ENCODE measurements at regions not wholly inside any gene's neighbourhood (a gene's known extent, or its start where the extent isn't known, plus 50 kb on each side); places are given as distances from the start of the nearest gene placed in this dataset.
A peak's percentile ranks its signal among the peaks of the same experiment; 100 is the strongest.

DNA sequence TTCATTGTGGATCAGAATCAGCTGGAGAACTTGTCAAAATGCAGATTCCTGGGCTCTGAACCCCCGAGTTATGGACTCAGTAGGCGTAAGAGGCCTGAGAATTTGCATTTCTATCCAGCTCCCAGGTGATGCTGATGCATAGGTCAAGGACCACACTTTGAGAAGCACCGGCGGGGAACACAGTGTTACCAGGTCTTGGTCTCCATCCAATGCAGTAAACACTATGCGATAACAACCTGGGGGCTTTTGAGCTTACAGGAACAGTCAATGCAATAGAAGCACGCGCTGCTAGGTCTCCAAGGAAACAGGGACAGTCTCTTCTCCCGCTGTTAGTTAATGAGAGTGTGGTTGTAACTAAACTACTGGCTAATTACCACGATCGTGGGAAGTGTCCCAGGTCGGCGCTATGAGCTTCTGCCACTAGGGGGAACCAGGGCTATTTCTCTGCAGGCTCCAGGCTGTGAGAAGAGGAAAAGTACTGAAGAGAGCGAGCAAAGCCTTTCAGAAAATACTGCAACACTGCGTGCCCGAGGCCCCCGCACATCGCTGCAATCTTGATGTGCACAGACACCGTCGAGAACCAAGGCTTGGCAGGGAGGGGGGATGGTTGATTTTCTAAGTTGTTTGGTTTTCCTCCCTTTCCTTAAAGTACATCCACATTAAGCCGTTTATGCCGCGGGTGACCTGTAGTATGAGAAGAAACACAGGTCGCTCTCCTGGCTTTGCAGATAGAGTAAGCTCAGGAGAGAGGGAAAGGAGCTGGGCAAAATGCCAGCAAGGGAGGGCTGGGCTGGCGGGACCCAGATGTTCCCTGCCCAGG, 52.0 kb upstream of the KCNA1 start:
- peaks cover 64% of the 10 kb centered on the region for H3K27me3 ChIP-seq (ENCODE audit: insufficient read depth, insufficient read length)
- no peaks in the 10 kb centered on the region for H3K36me3 ChIP-seq (ENCODE audit: insufficient read depth, insufficient read length, low read length)
- TF ChIP-seq SUZ12 (IDR thresholded peaks at IDR 0.05; ENCODE audit: extremely low read depth, insufficient read depth, insufficient read length), result no peak
- TF ChIP-seq YY1 (IDR thresholded peaks at IDR 0.05; ENCODE audit: insufficient read depth, insufficient read length), result no peak
- no peak for TF ChIP-seq ZNF274 (IDR thresholded peaks at IDR 0.05; ENCODE audit: low read depth, low read length)
- peak overlapping the region; percentile 59 for H3K9ac ChIP-seq (ENCODE audit: insufficient read length, low read depth)
- peak overlapping the region; percentile 31 for H3K4me3 ChIP-seq (ENCODE audit: insufficient read length, low read depth)
- peaks cover 11% of the 10 kb centered on the region for H3K4me1 ChIP-seq (ENCODE audit: insufficient read depth, insufficient read length)
- peak; percentile 94 for DNase-seq (ENCODE audit: low read depth, low spot score)
- no peaks in the 10 kb centered on the region for H3K9me3 ChIP-seq (ENCODE audit: insufficient read depth, low read length)

DNA sequence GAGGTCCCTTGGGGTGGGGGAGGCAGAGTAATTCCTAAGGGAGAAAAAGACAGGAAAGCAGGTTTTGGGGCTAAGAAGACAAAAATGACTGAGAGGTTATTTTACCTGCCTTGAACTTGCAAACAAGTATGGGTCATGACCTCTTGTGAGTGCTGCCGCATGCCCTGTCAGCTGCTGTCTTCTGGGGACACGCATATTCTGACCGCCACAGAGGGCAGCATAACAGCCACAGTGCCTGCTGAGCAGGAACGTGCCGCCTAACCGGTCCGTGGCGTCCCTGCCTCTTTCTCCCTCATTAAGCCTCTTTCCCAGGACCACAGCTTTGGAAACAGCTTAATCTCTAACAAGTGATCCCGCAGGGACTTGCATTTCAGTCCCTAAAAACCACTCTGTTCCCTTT, 51.3 kb upstream of the KCNA1 start:
- Histone ChIP-seq H3K27me3 (ENCODE audit: insufficient read depth, insufficient read length) (peaks cover 69% of the 10 kb centered on the region), H3K4me3 (ENCODE audit: insufficient read length, low read depth) (peak overlapping the region; percentile 31)
- DNase-seq (ENCODE audit: low read depth, low spot score), result no peak

DNA sequence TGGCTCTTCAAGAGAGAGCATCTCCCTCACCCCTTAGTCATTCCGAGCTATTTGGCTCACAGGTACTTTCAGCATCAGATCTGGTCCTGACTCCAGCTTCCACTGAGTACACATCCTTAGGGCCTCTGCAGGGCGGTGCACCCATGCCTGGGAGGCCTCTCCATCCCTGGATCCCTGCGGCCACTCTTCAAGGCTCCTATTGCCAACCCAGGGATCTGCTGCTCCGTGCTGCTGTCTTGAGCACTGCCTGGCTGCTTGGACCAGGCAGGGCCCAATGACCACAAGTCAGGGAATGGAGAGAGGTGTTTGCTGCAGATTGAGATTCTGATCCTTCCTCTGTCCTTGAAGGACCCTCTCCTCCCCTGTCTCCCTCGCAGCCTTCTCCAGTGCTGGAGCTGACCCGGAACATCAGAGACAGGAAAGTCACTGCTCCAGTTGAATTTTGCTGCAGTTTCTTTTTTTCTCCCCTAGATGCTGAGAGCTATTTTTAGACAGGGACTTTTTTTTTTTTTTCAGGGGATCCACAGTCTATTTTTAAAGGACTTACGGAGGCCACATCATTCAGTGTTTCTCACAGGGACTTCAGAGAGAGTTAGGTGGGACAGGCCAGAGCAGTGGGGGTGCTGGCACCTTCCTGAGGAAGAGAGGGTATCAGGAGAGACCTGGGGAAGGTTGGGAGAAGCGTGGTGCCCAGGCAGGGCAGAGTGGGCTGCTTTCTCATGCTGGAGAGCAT, 50.1 kb upstream of the KCNA1 start:
- Histone ChIP-seq H3K4me3 (ENCODE audit: insufficient read length, low read depth) (no peak overlapping the region), H3K4me1 (ENCODE audit: insufficient read depth, insufficient read length) (peaks cover 11% of the 10 kb centered on the region), H3K36me3 (ENCODE audit: insufficient read depth, insufficient read length, low read length) (no peaks in the 10 kb centered on the region), H3K9ac (ENCODE audit: insufficient read length, low read depth) (no peak overlapping the region), H3K9me3 (ENCODE audit: insufficient read depth, low read length) (no peaks in the 10 kb centered on the region), H3K27me3 (ENCODE audit: insufficient read depth, insufficient read length) (peaks cover 73% of the 10 kb centered on the region)
- no peak for DNase-seq (ENCODE audit: low read depth, low spot score)
- TF ChIP-seq SUZ12 (IDR thresholded peaks at IDR 0.05; ENCODE audit: extremely low read depth, insufficient read depth, insufficient read length) (no peak), YY1 (IDR thresholded peaks at IDR 0.05; ENCODE audit: insufficient read depth, insufficient read length) (no peak), ZNF274 (IDR thresholded peaks at IDR 0.05; ENCODE audit: low read depth, low read length) (no peak)

More for the DNA sequence above, 51.3 kb upstream of the KCNA1 start:
- Histone ChIP-seq H3K9me3 (ENCODE audit: insufficient read depth, low read length) (no peaks in the 10 kb centered on the region), H3K36me3 (ENCODE audit: insufficient read depth, insufficient read length, low read length) (no peaks in the 10 kb centered on the region), H3K9ac (ENCODE audit: insufficient read length, low read depth) (peak overlapping the region; percentile 59), H3K4me1 (ENCODE audit: insufficient read depth, insufficient read length) (peaks cover 11% of the 10 kb centered on the region)
- TF ChIP-seq ZNF274 (IDR thresholded peaks at IDR 0.05; ENCODE audit: low read depth, low read length), result no peak
- TF ChIP-seq YY1 (IDR thresholded peaks at IDR 0.05; ENCODE audit: insufficient read depth, insufficient read length), result no peak
- no peak for TF ChIP-seq SUZ12 (IDR thresholded peaks at IDR 0.05; ENCODE audit: extremely low read depth, insufficient read depth, insufficient read length)

All from NT2/D1 (cell line).